CD4-positive, alpha-beta T cell treated with Interleukin-4 for 4 hours (primary cell): ENCODE measurements at regions not wholly inside any gene's neighbourhood (a gene's known extent, or its start where the extent isn't known, plus 50 kb on each side); places are given as distances from the start of the nearest gene placed in this dataset.
"Not testable (repeated sequence)": the region's sequence is repeated elsewhere in the genome, so short reads cannot be mapped to it uniquely, and the experiment has no call there.

Source experiments
- DNase-seq: peaks from one replicate; pipeline ENCODE4 v3.0.0-alpha.2; 2020

GRCh38 chr2:40700231-40700954 lies 248.5 kb upstream of the SLC8A1 start:
- DNase-seq = no peak

- not testable (repeated sequence) for DNase-seq
Observed at GRCh38 chr2:40712197-40712894, 260.5 kb upstream of the SLC8A1 start.

DNA sequence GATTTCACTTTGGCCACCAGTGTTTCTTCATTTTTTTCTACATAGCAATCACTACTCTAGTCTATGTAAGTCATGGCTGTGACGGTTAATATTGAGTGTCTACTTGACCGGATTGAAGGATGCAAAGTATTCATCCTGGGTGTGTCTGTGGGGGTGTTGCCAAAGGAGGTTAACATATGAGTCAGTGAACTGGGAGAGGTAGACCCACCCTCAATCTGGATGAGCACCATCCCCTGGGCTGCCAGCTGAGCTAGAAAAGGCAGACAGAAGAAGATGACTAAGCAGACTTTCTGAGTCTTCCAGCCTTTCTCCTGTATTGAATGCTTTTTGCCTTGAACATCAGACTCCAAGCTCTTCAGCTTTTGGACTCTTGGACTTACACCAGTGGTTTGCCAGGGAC lies 265.0 kb upstream of the SLC8A1 start:
- no peak for DNase-seq

DNA sequence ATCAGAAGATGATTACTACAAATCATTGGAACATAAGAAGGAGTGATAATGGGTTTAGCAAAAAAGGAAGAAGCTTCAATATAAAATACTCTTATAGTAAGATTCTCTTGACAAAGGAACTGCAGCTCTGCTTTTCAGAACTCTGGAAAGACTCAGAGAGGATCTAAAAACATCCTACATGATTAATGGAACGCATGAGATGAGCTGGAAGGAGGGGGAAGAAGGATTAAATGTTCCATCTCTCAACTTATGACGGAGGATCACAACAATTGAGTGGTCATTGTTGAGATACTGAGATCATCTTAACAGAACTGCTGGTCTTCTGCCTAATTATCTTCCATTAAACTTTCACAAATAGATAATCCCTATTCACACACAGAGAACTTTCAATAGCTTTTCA lies 267.5 kb upstream of the SLC8A1 start:
- DNase-seq = no peak

GRCh38 chr2:40721595-40721994 lies 269.7 kb upstream of the SLC8A1 start:
- DNase-seq = no peak

DNA sequence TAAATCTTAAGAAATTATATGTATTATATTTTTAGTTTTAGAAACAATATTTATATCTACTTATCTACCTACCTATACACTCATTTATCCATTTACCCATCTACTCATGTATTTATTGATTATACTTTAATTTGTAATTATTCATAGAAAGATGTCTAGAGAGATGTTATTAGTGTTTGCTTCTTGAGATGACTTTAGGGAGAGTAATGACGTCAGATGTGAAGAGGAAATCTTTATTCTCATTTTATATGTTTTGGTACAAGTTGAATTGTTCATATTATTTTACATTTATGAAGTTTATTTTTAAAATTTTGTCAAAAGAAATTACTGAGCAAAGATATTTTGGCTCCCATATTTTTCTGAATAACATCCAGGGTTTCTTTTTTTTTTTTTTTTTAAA lies 271.3 kb upstream of the SLC8A1 start:
- no peak for DNase-seq

DNA sequence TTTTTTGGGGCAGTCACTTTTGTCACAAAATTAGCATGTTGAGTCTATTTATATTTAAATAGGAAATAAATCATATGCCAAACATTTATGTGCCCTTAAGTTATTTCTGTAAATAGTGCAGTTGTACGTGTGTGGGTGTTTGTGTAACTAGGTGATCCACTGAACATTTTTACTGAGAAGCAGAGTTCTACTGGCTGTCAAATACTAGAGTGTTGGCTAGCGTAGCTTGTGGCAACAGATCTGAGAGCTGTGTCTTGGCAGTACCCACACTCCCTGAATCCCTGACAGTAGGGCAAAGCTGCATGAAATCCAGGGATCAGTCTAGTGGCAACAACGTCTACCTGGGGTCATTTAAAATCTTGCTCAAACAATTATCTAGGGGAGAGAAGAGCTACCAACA lies 273.1 kb upstream of the SLC8A1 start:
- no peak for DNase-seq

GRCh38 chr2:40725950-40726349 lies 274.1 kb upstream of the SLC8A1 start:
- DNase-seq = no peak

DNA sequence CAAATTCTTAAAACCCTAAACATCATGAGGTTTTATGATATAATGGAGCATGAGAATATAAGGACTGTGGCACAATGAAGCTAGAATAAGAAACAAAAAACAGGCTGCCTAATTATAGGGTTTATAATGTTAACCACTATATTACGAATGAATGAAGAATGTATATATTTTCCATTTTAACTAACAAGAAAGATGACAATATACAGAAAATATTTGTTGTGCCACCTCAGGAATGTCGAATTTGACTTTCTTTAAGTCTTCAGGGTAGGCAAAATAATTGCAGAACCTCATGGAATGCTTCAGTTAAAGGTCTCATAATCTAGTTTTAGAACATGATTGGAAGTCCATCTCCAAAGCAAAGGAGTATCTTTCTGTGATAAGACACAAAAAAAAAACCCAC lies 282.9 kb upstream of the SLC8A1 start:
- DNase-seq = no peak

- no peak for DNase-seq
Observed at GRCh38 chr2:40737180-40737579, 285.3 kb upstream of the SLC8A1 start.

- no peak for DNase-seq
Observed at GRCh38 chr2:40740419-40740818, 288.5 kb upstream of the SLC8A1 start.

DNA sequence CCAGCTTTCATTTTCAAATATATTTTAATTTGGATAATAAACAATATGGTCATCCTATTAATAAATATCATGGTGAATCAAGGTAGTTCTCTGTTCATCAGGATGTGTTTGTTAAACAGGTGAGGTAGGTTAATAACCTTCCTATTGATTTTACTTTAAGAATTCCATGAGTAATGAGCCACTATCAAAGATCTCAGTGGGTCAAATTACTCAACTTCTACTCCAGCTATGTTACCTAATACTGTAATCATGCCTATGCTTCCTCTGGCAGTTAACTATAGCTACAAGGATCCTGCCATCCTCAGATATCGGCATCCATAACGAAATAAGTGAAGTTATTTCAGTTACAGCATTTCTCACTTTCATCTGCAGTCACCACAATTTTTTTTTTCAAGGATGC lies 289.6 kb upstream of the SLC8A1 start:
- DNase-seq = no peak

DNA sequence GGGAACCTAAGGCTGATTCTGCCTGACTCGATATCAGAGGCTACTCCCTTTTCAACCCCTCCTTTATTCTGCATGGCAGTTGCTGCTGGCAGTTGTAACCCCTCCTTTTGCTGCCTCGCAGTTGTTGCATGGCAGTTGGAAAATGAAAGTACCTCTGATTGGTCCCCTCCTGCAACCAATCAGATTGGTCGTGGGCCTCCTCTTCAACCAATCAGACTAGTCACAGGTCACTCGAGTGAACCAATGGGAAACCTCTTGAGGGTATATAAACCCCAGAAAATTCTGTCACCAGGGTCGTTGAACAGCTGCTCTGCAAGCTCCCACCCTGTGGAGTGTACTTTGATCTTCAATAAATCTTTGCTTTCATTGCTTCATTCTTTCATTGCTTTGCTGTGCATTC lies 294.3 kb upstream of the SLC8A1 start:
- no peak for DNase-seq

DNA sequence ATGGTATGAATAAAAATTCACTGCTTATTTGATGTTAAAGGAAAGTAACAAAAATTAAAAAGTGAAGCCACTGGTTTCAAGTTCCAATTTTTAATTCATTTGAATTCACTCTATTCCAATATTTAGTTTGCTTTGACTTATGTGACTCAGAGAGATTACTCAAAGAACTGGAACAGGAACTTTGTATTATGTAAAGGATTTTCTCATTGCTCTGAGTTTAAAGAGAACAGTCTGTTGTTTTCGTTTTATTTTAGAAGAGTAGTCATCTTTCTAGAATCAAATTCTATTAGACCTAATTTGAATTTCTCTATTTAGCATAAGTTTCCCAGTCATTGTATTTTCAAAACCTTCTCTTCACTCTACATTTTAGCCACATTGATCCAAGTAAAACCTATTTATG lies 300.1 kb upstream of the SLC8A1 start:
- no peak for DNase-seq

GRCh38 chr2:40752796-40753195 lies 300.9 kb upstream of the SLC8A1 start:
- no peak for DNase-seq

DNA sequence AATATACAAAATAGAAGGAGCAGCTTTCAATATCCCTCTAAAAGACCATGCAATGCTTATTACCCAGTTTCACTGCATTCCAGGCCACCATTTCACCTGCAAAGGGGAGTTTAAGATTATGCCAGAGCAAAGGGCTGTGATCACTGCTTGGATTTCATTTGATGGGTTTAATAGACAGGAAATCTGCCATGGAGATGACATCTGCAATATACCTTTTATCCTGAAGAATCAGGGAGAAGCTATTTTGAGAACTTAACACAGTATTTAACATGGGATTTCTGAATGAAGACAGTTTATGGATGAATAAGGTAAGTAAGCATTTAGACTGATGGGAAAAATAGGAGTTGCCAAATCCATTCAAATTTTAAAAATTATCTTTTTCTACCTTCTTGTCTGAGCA lies 303.0 kb upstream of the SLC8A1 start:
- DNase-seq = no peak

DNA sequence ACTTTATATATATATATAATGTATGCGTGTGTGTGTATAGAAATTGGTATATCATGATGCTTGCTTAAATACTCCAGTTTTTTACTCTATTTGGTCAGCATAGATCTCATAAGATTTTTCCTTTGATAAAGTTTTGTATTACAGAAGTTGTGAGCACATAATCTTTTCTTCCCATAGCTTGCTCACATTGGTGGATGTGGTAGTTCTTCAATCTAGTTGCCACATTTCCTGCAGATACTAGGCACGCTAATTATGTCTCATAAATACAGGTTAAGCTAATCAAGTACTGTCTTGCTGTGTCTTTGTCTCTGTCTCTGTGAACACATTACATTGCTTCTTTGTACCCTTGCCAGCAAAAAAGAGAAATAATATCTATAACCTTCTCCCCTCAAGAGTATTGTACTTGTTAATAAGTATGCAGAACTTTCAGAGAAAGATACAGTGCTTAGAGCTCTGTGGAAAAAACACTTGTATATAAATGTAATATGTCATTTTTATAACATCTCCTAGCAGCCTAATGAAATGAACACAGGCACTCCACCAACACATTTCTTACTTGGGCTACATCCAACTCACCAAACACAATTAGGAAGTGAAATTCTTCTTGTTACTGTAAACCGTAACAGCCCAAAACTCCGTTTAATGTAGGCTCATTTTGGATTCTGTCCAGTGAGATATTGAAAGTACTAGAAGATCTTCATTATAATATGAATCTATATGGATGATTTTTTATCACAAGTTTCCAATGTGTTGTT lies 306.7 kb upstream of the SLC8A1 start:
- DNase-seq = no peak

GRCh38 chr2:40760071-40760666 lies 308.3 kb upstream of the SLC8A1 start:
- no peak for DNase-seq

DNA sequence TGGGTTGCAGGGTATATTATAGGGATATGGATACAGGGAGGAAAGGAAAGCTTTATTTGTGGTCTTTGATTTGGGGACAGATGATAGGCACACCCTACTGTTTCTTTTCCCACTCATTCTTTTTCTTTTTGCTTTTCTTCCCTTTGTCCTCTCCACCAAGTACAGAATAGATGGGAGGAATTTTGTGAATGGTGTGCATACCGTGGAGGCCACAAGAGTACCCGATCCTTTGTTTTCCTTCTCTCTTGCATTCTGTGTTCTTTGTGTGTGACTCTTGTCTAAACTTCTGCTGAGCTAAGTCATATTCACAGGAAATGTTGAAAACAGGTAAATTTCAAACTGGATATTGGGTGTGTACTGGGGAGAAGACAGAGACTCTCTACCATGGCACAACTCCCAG lies 321.4 kb upstream of the SLC8A1 start:
- DNase-seq = no peak

DNA sequence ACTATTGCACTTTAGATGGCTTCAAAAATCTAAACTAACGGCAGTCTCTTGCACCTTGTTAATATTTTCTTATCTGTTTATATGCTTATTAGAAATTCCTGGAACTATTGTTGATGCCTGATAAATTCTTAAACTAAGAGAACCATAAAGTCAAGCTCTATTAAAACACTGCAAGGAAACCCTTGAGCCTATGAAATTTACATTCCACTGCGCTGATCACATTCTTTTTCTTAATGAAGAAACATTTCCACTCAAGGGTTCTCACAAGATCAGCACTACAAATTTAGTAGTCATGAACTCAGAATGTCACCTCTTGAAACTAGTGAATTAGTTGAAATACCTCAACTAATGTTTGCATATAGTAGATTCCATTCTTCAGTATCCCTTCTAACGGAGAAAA lies 331.8 kb upstream of the SLC8A1 start:
- no peak for DNase-seq

DNA sequence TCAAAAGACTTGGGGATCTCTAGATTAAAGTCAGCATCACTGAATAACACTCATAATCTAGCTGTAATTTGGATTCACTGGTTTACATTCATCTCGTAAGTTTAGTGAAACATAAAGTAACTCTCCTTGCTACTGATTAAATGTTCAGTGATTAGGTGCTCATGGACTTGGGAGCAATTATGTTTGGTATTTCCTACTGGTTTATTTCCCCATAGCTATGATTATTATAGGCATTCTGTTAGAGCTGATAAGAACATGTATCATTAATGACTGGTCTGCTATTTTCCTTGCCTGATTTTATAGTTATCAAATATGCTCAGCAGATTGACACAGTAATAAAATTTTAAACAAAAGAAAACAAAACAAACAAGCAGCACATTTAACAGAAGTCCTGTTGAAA lies 334.7 kb upstream of the SLC8A1 start:
- DNase-seq = no peak

DNA sequence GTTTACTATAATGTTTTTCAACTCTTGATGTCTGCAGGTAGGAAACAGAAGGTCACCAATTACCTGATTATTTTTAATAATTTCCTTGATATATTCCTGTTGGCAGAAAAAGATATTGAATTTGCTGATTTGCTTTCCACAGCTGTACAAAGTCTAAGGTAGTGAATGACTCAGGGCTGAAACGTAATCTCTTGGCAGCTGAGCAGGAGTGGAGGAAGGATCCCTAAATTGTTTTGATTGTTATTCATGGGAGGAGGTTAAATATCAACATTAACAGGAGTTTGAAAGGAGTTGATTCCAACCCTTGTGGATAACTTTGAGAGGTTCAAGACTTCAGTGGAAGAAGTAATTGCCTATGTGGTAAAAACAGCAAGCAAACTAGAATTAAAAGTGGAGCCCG lies 345.2 kb upstream of the SLC8A1 start:
- DNase-seq = no peak

DNA sequence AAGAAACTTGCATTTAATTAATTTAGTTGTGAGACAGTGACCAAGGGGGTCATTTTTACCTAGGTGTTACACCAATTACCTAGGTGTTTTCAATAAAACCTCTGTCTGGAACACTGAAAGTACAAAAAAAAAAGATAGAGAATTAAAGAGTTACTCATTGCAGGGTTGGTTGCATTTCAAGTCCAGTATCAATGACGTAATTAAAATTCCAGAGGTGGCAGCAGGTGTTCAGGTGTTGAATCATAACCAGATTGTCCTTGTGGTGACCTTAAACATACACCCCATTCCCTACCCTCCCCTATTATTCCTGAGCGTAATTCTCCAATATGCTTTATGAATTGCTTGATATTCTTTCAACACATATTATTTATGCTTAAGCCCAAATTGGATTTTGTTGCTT lies 352.0 kb upstream of the SLC8A1 start:
- DNase-seq = no peak

GRCh38 chr2:40809156-40809555 lies 357.3 kb upstream of the SLC8A1 start:
- DNase-seq = no peak
